HEK293 (cell line): ENCODE measurements at regions not wholly inside any gene's neighbourhood (a gene's known extent, or its start where the extent isn't known, plus 50 kb on each side); places are given as distances from the start of the nearest gene placed in this dataset.

Experiments
- CTCF ChIA-PET: fragments of 350-600 bp; formaldehyde crosslinking; extraction: SDS; loops from one replicate; lab custom pipeline; 2021; ENCODE audit warnings: antibody characterized with exemption; lab: Yijun Ruan, JAX
- POLR2A ChIA-PET: fragments of 300-600 bp; formaldehyde crosslinking; extraction: SDS; loops from one replicate; lab custom pipeline; 2020; ENCODE audit warnings: antibody characterized with exemption, inconsistent platforms; lab: Yijun Ruan, JAX
- H3K27ac ChIP-seq: fragments of 200-500 bp; sonication (Bioruptor generic); 2 replicates; pipeline ENCODE4 v1.5.1; 2014; ENCODE audit warnings: low read depth, low read length, control low read depth, inconsistent platforms; ENCODE audit errors: extremely low read depth
- H3K36me3 ChIP-seq, 2 experiments: fragments of 200-500 bp in 1 of 2; sonication (Bioruptor generic) in 1 of 2; 1 replicate in 1 of 2; 2 replicates in 1 of 2; pipeline ENCODE4 v1.5.1; 2014 to 2017; ENCODE audit warnings: inconsistent platforms in 2 of 2, low read length in 2 of 2; ENCODE audit not compliant: control insufficient read depth in 2 of 2, insufficient read depth in 1 of 2
- H3K4me1 ChIP-seq: fragments of 200-500 bp; sonication (Bioruptor generic); 2 replicates; pipeline ENCODE4 v1.5.1; 2014; ENCODE audit warnings: mild to moderate bottlenecking, low read length, inconsistent platforms; ENCODE audit not compliant: control insufficient read depth, insufficient read depth
- H3K4me3 ChIP-seq: 2 replicates; pipeline ENCODE4 v1.5.1; 2011; ENCODE audit warnings: low read depth, mild to moderate bottlenecking, control low read depth, low read length, moderate library complexity
- H3K9me3 ChIP-seq: fragments of 200-500 bp; sonication (Bioruptor generic); 2 replicates; pipeline ENCODE4 v1.5.1; 2014; ENCODE audit warnings: low read depth, low read length, inconsistent platforms; ENCODE audit not compliant: control insufficient read depth, insufficient read depth
- EGR2 ChIP-seq: fragments of 450-650 bp; formaldehyde crosslinking; IDR thresholded peaks from 2 replicates; pipeline ENCODE4 v1.5.1; 2016; ENCODE audit warnings: low read depth, missing biosample characterization, missing genetic modification characterization
- HIC1 ChIP-seq: fragments of 450-650 bp; formaldehyde crosslinking; IDR thresholded peaks from 2 replicates; pipeline ENCODE4 v1.5.1; 2016; ENCODE audit warnings: missing biosample characterization, missing genetic modification characterization
- PATZ1 ChIP-seq: fragments of 450-650 bp; formaldehyde crosslinking; IDR thresholded peaks from 2 replicates; pipeline ENCODE4 v1.5.1; 2016; ENCODE audit warnings: missing biosample characterization, missing genetic modification characterization
- PBX3 ChIP-seq: sonication (generic); formaldehyde crosslinking; IDR thresholded peaks from 2 replicates; pipeline ENCODE4 v1.8.1; 2022; ENCODE audit warnings: mild to moderate bottlenecking, moderate library complexity, missing genetic modification reagents
- RBAK ChIP-seq: fragments of 450-650 bp; formaldehyde crosslinking; IDR thresholded peaks from 2 replicates; pipeline ENCODE4 v1.5.1; 2016; ENCODE audit warnings: missing biosample characterization, missing genetic modification characterization
- TRIM28 ChIP-seq: IDR thresholded peaks from 2 replicates; pipeline ENCODE4 v1.6.1; 2011; ENCODE audit warnings: low read length, control low read depth, borderline replicate concordance
- ZNF121 ChIP-seq: fragments of 450-650 bp; formaldehyde crosslinking; IDR thresholded peaks from 2 replicates; pipeline ENCODE4 v1.5.1; 2016; ENCODE audit warnings: missing biosample characterization, missing genetic modification characterization
- ZNF221 ChIP-seq: fragments of 450-650 bp; formaldehyde crosslinking; IDR thresholded peaks from 2 replicates; pipeline ENCODE4 v1.5.1; 2017; ENCODE audit warnings: missing biosample characterization, missing genetic modification characterization, borderline replicate concordance
- ZNF23 ChIP-seq: fragments of 450-650 bp; formaldehyde crosslinking; IDR thresholded peaks from 2 replicates; pipeline ENCODE4 v1.5.1; 2016; ENCODE audit warnings: missing biosample characterization, missing genetic modification characterization, borderline replicate concordance
- ZNF24 ChIP-seq: fragments of 450-650 bp; formaldehyde crosslinking; IDR thresholded peaks from 2 replicates; pipeline ENCODE4 v1.5.1; 2016; ENCODE audit warnings: missing biosample characterization, missing genetic modification characterization
- ZNF280C ChIP-seq: fragments of 450-650 bp; formaldehyde crosslinking; IDR thresholded peaks from 2 replicates; pipeline ENCODE4 v1.5.1; 2016; ENCODE audit warnings: missing biosample characterization, missing genetic modification characterization
- ZNF335 ChIP-seq: fragments of 450-650 bp; formaldehyde crosslinking; conservative IDR thresholded peaks from 2 replicates; pipeline ENCODE4 v1.5.1; 2016; ENCODE audit warnings: missing biosample characterization, missing genetic modification characterization
- ZNF341 ChIP-seq: fragments of 450-650 bp; formaldehyde crosslinking; IDR thresholded peaks from 2 replicates; pipeline ENCODE4; 2016; ENCODE audit warnings: low read depth, missing biosample characterization, missing genetic modification characterization
- ZNF354C ChIP-seq: fragments of 450-650 bp; formaldehyde crosslinking; IDR thresholded peaks from 2 replicates; pipeline ENCODE4 v1.5.1; 2016; ENCODE audit warnings: missing biosample characterization, missing genetic modification characterization, low read depth, borderline replicate concordance
- ZNF610 ChIP-seq: fragments of 450-650 bp; formaldehyde crosslinking; IDR thresholded peaks from 2 replicates; pipeline ENCODE4 v1.5.1; 2016; ENCODE audit warnings: missing biosample characterization, missing genetic modification characterization, borderline replicate concordance
- ZNF645 ChIP-seq: fragments of 450-650 bp; formaldehyde crosslinking; IDR thresholded peaks from 2 replicates; pipeline ENCODE4; 2016; ENCODE audit warnings: missing biosample characterization, missing genetic modification characterization
- ZNF654 ChIP-seq: fragments of 450-650 bp; formaldehyde crosslinking; IDR thresholded peaks from 2 replicates; pipeline ENCODE4 v1.5.1; 2016; ENCODE audit warnings: low read depth, missing biosample characterization, missing genetic modification characterization
- ZNF830 ChIP-seq: fragments of 450-650 bp; IDR thresholded peaks from 2 replicates; pipeline ENCODE4 v1.5.0; 2018; ENCODE audit warnings: missing biosample characterization, missing genetic modification characterization, low read depth, mild to moderate bottlenecking, moderate library complexity

- ChIA-PET POLR2A (no interaction called here), CTCF (interaction anchor here (0.5 to 2.4 kb wide), 3 partner anchors 233 to 678 kb away, joined by 3 to 15 read pairs (median 5); no protein-coding TSS in a partner anchor)
- no peak overlapping the region for H3K4me3 ChIP-seq
- H3K36me3 ChIP-seq = no peaks in the 10 kb centered on the region
- TF ChIP-seq PBX3 (CRISPR knock-in tag) = no peak
- no peak for TF ChIP-seq EGR2 (tag by site-specific recombination)
- no peak for TF ChIP-seq PATZ1 (tag by site-specific recombination)
- no peak for TF ChIP-seq ZNF341 (tag by site-specific recombination)
- H3K4me1 ChIP-seq = no peaks in the 10 kb centered on the region
- no peak overlapping the region for H3K27ac ChIP-seq
- no peaks in the 10 kb centered on the region for H3K9me3 ChIP-seq
Measured at GRCh38 chr10:58950618-58951017, 225.8 kb upstream of the PHYHIPL start.

- Histone ChIP-seq H3K36me3 (no peaks in the 10 kb centered on the region), H3K27ac (no peak overlapping the region), H3K4me3 (no peak overlapping the region), H3K4me1 (no peaks in the 10 kb centered on the region), H3K9me3 (no peaks in the 10 kb centered on the region)
- TF ChIP-seq RBAK (tag by site-specific recombination) = no peak
- no peak for TF ChIP-seq ZNF280C (tag by site-specific recombination)
- TF ChIP-seq ZNF654 (tag by site-specific recombination) = no peak
- no peak for TF ChIP-seq TRIM28
- no peak for TF ChIP-seq ZNF121
- no peak for TF ChIP-seq ZNF610 (tag by site-specific recombination)
- no peak for TF ChIP-seq ZNF221 (tag by site-specific recombination)
- TF ChIP-seq ZNF23 (tag by site-specific recombination) = no peak
- POLR2A ChIA-PET = no interaction called here
- CTCF ChIA-PET = interaction anchor here (0.5 to 3.2 kb wide), 13 partner anchors 10 to 1042 kb away, joined by 3 to 19 read pairs (median 9); no protein-coding TSS in a partner anchor
Measured at GRCh38 chr10:58951087-58951486, 225.4 kb upstream of the PHYHIPL start.

GRCh38 chr10:58951746-58952145 lies 224.7 kb upstream of the PHYHIPL start:
- TF ChIP-seq ZNF645 = no peak
- TF ChIP-seq ZNF335 = no peak
- no peak for TF ChIP-seq ZNF24 (tag by site-specific recombination)
- no peak for TF ChIP-seq ZNF354C (tag by site-specific recombination)
- TF ChIP-seq ZNF830 = no peak
- TF ChIP-seq HIC1 (tag by site-specific recombination) = no peak
- H3K36me3 ChIP-seq = no peaks in the 10 kb centered on the region
- H3K9me3 ChIP-seq = no peaks in the 10 kb centered on the region
- POLR2A ChIA-PET = no interaction called here
- no peak overlapping the region for H3K4me3 ChIP-seq
- CTCF ChIA-PET = interaction anchor here (0.7 to 3.2 kb wide), 29 partner anchors 9 to 1042 kb away, joined by 3 to 20 read pairs (median 4); no protein-coding TSS in a partner anchor
- H3K27ac ChIP-seq = no peak overlapping the region
- H3K4me1 ChIP-seq = no peaks in the 10 kb centered on the region
